Esophagus muscularis mucosa (tissue), 3 donors: ENCODE measurements at regions not wholly inside any gene's neighbourhood (a gene's known extent, or its start where the extent isn't known, plus 50 kb on each side); places are given as distances from the start of the nearest gene placed in this dataset.

Source experiments
- EP300 ChIP-seq: sonication (generic); formaldehyde crosslinking; IDR thresholded peaks from one replicate; pipeline ENCODE4 v1.6.1; 2017; ENCODE audit warnings: antibody characterized with exemption
- POLR2A ChIP-seq: fragments of 450-650 bp; IDR thresholded peaks from one replicate; pipeline ENCODE4 v1.6.1; 2017; ENCODE audit warnings: antibody characterized with exemption, moderate library complexity, mild to moderate bottlenecking, low read depth
- POLR2AphosphoS5 ChIP-seq, 2 donors: sonication (generic); formaldehyde crosslinking; IDR thresholded peaks; one replicate each; pipeline ENCODE4 v1.6.1; 2017; ENCODE audit warnings: antibody characterized with exemption in 2 of 2

GRCh38 chr1:5727191-5727590 is 265.0 kb downstream of the NPHP4 start:
- TF ChIP-seq POLR2AphosphoS5 (IDR thresholded peaks at IDR 0.05) (no peak), POLR2A (no peak), EP300 (no peak)
